Natural killer cell (primary cell): ENCODE measurements at regions not wholly inside any gene's neighbourhood (a gene's known extent, or its start where the extent isn't known, plus 50 kb on each side); places are given as distances from the start of the nearest gene placed in this dataset.
A peak's percentile ranks its signal among the peaks of the same experiment; 100 is the strongest.
"Not testable (repeated sequence)": the region's sequence is repeated elsewhere in the genome, so short reads cannot be mapped to it uniquely, and the experiment has no call there.

Experiments used
- ATAC-seq, 3 donors: fragments of 150-1000 bp in 2 of 3; fragments of 200-7000 bp in 1 of 3; cut with Tn5 transposase; 1 replicate in 1 of 3; 2 replicates in 2 of 3; pipeline ENCODE4 v1.10.0; 2021; ENCODE audit warnings: mild to moderate bottlenecking in 2 of 3, moderate library complexity in 2 of 3
- DNase-seq, 2 donors: peaks; one replicate each; pipeline versions ENCODE4 v3.0.0 to v3.0.0-alpha.2; 2013 to 2021; ENCODE audit warnings: mixed read lengths in 1 of 2
- H3K27ac ChIP-seq: one replicate; pipeline ENCODE4 v1.5.1; 2013; ENCODE audit warnings: mild to moderate bottlenecking, low read length
- H3K27me3 ChIP-seq: one replicate; pipeline ENCODE4 v1.6.1; 2013; ENCODE audit warnings: low read length; ENCODE audit not compliant: control insufficient read depth, insufficient read depth
- H3K36me3 ChIP-seq: one replicate; pipeline ENCODE4 v1.6.1; 2013; ENCODE audit warnings: low read length; ENCODE audit not compliant: control insufficient read depth, insufficient read depth
- H3K4me1 ChIP-seq: one replicate; pipeline ENCODE4 v1.6.1; 2013; ENCODE audit warnings: low read length; ENCODE audit not compliant: control insufficient read depth, insufficient read depth
- H3K4me3 ChIP-seq: one replicate; pipeline ENCODE4 v1.5.1; 2013; ENCODE audit warnings: low read length
- H3K9me3 ChIP-seq: one replicate; pipeline ENCODE4 v1.6.1; 2013; ENCODE audit warnings: low read length; ENCODE audit not compliant: control insufficient read depth, insufficient read depth
- H3K27ac Mint-ChIP-seq, 2 donors: one replicate each; pipeline ENCODE4 v1.8.0; 2022; ENCODE audit warnings: mild to moderate bottlenecking in 2 of 2, mixed read lengths in 2 of 2, moderate library complexity in 1 of 2
- H3K27me3 Mint-ChIP-seq, 2 donors: one replicate each; pipeline ENCODE4 v1.8.0; 2022; ENCODE audit warnings: low read depth in 2 of 2, mixed read lengths in 2 of 2
- H3K36me3 Mint-ChIP-seq: one replicate; pipeline ENCODE4 v1.8.0; 2022; ENCODE audit warnings: mixed read lengths
- H3K4me1 Mint-ChIP-seq, 2 donors: one replicate each; pipeline ENCODE4 v1.8.0; 2022; ENCODE audit warnings: mixed read lengths in 2 of 2
- H3K4me3 Mint-ChIP-seq: one replicate; pipeline ENCODE4 v1.8.0; 2022; ENCODE audit warnings: mild to moderate bottlenecking, moderate library complexity, mixed read lengths
- H3K9me3 Mint-ChIP-seq, 2 donors: one replicate each; pipeline ENCODE4 v1.8.0; 2022; ENCODE audit warnings: mixed read lengths in 2 of 2
- WGBS: methylation state at CpG from one replicate; pipeline ENCODE4 v1.1.7; 2013; ENCODE audit warnings: missing lambda C conversion rate; ENCODE audit not compliant: insufficient coverage; 5-methylcytosine and 5-hydroxymethylcytosine counted together
- intact Hi-C: fragments of 100-400 bp; cut with micrococcal nuclease; formaldehyde crosslinking; loops from one replicate; pipeline ENCODE4 v1.14.2; 2022
- TF ChIP-seq, protein P1 (sequence below): fragments of 200-600 bp; IDR thresholded peaks from one replicate; pipeline ENCODE4 v1.8.0; 2022; ENCODE audit warnings: antibody characterized with exemption

- Histone ChIP-seq H3K36me3 (no peaks in the 10 kb centered on the region), H3K27me3 (no peaks in the 10 kb centered on the region), H3K4me3 (no peak overlapping the region), H3K27ac (no peak overlapping the region), H3K9me3 (peaks cover 4% of the 10 kb centered on the region), H3K4me1 (no peaks in the 10 kb centered on the region)
- TF ChIP-seq, protein P1, sequence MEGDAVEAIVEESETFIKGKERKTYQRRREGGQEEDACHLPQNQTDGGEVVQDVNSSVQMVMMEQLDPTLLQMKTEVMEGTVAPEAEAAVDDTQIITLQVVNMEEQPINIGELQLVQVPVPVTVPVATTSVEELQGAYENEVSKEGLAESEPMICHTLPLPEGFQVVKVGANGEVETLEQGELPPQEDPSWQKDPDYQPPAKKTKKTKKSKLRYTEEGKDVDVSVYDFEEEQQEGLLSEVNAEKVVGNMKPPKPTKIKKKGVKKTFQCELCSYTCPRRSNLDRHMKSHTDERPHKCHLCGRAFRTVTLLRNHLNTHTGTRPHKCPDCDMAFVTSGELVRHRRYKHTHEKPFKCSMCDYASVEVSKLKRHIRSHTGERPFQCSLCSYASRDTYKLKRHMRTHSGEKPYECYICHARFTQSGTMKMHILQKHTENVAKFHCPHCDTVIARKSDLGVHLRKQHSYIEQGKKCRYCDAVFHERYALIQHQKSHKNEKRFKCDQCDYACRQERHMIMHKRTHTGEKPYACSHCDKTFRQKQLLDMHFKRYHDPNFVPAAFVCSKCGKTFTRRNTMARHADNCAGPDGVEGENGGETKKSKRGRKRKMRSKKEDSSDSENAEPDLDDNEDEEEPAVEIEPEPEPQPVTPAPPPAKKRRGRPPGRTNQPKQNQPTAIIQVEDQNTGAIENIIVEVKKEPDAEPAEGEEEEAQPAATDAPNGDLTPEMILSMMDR = no peak
- no peaks in the 10 kb centered on the region for H3K27me3 Mint-ChIP-seq
- no peak overlapping the region for H3K27ac Mint-ChIP-seq
- ATAC-seq = no peak
- H3K36me3 Mint-ChIP-seq = no peaks in the 10 kb centered on the region
- peaks cover 11 to 13% of the 10 kb centered on the region in 2 donors for H3K9me3 Mint-ChIP-seq
- intact Hi-C loops = no loop called here
- 3% methylated on average over 2 of the region's 2 CpGs for WGBS
- H3K4me1 Mint-ChIP-seq = no peaks in the 10 kb centered on the region
- H3K4me3 Mint-ChIP-seq = peak overlapping the region; percentile 26
- DNase-seq = no peak
Measured at GRCh38 chr2:40680547-40680946, 228.7 kb upstream of the SLC8A1 start.

DNA sequence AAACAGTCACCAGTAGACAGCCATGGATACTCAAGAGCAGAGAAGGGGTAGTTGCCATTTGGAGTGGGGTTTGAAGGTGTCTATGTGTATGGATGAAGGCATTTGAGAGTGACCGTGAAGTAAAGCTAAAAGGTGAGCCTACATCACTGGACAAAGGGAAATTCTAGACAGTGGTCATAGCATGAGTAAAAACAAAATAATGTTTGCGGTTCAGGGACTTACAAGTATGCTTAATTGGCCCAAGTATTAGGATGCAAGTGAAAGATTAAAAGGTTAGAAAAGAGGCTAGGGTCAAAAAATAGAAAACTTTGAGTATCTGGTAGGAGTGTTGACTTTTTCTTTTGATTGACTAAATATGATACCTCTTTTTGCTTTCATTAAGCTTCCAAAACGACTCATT, 238.1 kb upstream of the SLC8A1 start:
- Mint-ChIP-seq H3K4me1 (no peaks in the 10 kb centered on the region), H3K27me3 (no peaks in the 10 kb centered on the region), H3K4me3 (no peak overlapping the region), H3K9me3 (peaks cover 14 to 15% of the 10 kb centered on the region in 2 donors), H3K27ac (no peak overlapping the region), H3K36me3 (no peaks in the 10 kb centered on the region)
- Histone ChIP-seq H3K36me3 (no peaks in the 10 kb centered on the region), H3K27ac (no peak overlapping the region), H3K4me3 (no peak overlapping the region), H3K27me3 (no peaks in the 10 kb centered on the region), H3K4me1 (no peaks in the 10 kb centered on the region), H3K9me3 (no peaks in the 10 kb centered on the region)
- TF ChIP-seq, protein P1 = no peak
- 84% methylated on average over 3 of the region's 3 CpGs for WGBS
- ATAC-seq (no peak), DNase-seq (no peak)
- intact Hi-C loops = no loop called here

GRCh38 chr2:40690525-40690924, 238.6 kb upstream of the SLC8A1 start:
- Histone ChIP-seq H3K4me1 (no peaks in the 10 kb centered on the region), H3K9me3 (no peaks in the 10 kb centered on the region), H3K27ac (no peak overlapping the region), H3K27me3 (no peaks in the 10 kb centered on the region), H3K36me3 (no peaks in the 10 kb centered on the region), H3K4me3 (no peak overlapping the region)
- Mint-ChIP-seq H3K27me3 (no peaks in the 10 kb centered on the region), H3K4me3 (no peak overlapping the region), H3K9me3 (peaks cover 14 to 15% of the 10 kb centered on the region in 2 donors), H3K36me3 (no peaks in the 10 kb centered on the region), H3K4me1 (no peaks in the 10 kb centered on the region), H3K27ac (no peak overlapping the region)
- intact Hi-C loops = no loop called here
- DNase-seq (no peak), ATAC-seq (no peak)
- WGBS = 96% methylated on average over 3 of the region's 3 CpGs
- TF ChIP-seq, protein P1 = no peak

- 69% methylated on average over 5 of the region's 5 CpGs for WGBS
- H3K4me3 Mint-ChIP-seq = no peak overlapping the region
- no peaks in the 10 kb centered on the region for H3K4me1 Mint-ChIP-seq
Measured at GRCh38 chr2:40700231-40700954, 248.5 kb upstream of the SLC8A1 start.

GRCh38 chr2:40712197-40712894, 260.5 kb upstream of the SLC8A1 start:
- H3K36me3 Mint-ChIP-seq, ATAC-seq, H3K27me3 Mint-ChIP-seq, H3K4me3 ChIP-seq, H3K4me3 Mint-ChIP-seq, H3K27me3 ChIP-seq, H3K4me1 ChIP-seq, H3K27ac Mint-ChIP-seq, H3K27ac ChIP-seq, H3K4me1 Mint-ChIP-seq, DNase-seq, H3K9me3 ChIP-seq, H3K36me3 ChIP-seq, intact Hi-C loops: not testable (repeated sequence)
- WGBS = 73% methylated on average over 7 of the region's 7 CpGs
- H3K9me3 Mint-ChIP-seq = peaks cover 13 to 17% of the 10 kb centered on the region in 2 donors

More at GRCh38 chr2:40700231-40700954, 248.5 kb upstream of the SLC8A1 start:
- Histone ChIP-seq H3K4me3 (no peak overlapping the region), H3K27me3 (no peaks in the 10 kb centered on the region), H3K4me1 (no peaks in the 10 kb centered on the region), H3K36me3 (no peaks in the 10 kb centered on the region), H3K27ac (no peak overlapping the region), H3K9me3 (no peaks in the 10 kb centered on the region)
- Mint-ChIP-seq H3K27ac (no peak overlapping the region), H3K36me3 (no peaks in the 10 kb centered on the region), H3K9me3 (peaks cover 0 to 3% of the 10 kb centered on the region in 2 donors), H3K27me3 (no peaks in the 10 kb centered on the region)
- TF ChIP-seq, protein P1 = no peak
- intact Hi-C loops = no loop called here
- DNase-seq = no peak
- ATAC-seq = peak in 1 of 3 donors; percentile 37
